ENCODE measurements at regions not wholly inside any gene's neighbourhood (a gene's known extent, or its start where the extent isn't known, plus 50 kb on each side); places are given as distances from the start of the nearest gene placed in this dataset.
"Not testable (repeated sequence)": the region's sequence is repeated elsewhere in the genome, so short reads cannot be mapped to it uniquely, and the experiment has no call there.

DNA sequence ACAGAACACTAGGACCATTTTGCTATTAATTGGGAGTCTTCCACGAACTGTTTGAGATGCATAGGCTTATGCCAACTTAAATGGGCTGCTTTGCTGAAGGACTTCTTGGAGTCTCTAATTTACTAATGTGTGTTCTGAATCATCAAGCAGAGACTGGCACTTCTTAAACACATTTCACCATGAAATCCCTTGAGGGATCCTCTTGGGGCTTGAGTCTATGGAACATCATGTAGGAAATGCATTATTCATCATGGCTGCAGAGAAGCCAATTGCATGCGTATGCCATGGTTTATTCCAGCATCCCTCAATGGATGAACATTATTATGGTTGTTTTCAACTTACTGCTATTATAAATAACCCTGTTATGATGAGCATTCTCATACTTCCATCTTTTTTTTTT is 73.4 kb downstream of the FGD2 start:
- no peak overlapping the region for H3K27ac ChIP-seq
- WGBS, result 94% methylated on average over 2 of the region's 2 CpGs
- DNase-seq (ENCODE audit: low spot score), result no peak
- H3K9me3 ChIP-seq, result no peaks in the 10 kb centered on the region
- H3K36me3 ChIP-seq, result no peaks in the 10 kb centered on the region
- intact Hi-C loops (cut with DNase I), result no loop called here
- no peaks in the 10 kb centered on the region for H3K4me1 ChIP-seq (replicated peaks)
- H3K4me3 ChIP-seq, result no peak overlapping the region
- H3K27me3 ChIP-seq (replicated peaks; ENCODE audit: insufficient read depth), result no peaks in the 10 kb centered on the region
- TF ChIP-seq POLR2A (IDR thresholded peaks at IDR 0.05) (no peak), POLR2AphosphoS5 (IDR thresholded peaks at IDR 0.05) (no peak)

DNA sequence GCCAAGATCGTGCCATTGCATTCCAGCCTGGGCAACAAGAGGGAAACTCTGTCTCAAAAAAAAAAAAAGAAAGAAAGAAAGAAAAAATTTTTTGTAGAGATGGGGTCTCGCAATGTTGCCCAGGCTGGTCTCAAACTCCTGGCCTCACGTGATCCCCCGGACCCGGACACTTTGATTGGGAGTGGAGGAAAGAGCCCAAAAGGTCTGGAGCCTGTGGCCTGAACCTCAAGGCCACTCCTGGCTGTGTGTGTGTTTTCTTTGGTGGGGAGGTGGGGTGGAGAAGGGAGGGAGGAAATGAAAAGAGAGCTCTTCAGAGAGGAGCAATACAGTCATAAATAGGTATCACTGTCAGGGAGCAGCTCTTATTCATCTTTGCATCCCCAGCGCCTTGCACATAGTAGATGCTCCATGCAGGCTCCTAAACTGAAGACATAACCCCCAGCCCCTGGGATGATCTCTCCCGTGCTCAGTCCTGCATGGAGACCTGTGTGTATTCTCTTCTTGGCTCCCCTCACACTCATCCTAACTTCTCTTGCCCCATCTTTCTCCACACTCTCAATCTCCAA is 75.7 kb downstream of the FGD2 start:
- DNase-seq (ENCODE audit: low spot score), result no peak
- TF ChIP-seq CTCF (IDR thresholded peaks at IDR 0.05), result no peak
- no peak for TF ChIP-seq POLR2A (IDR thresholded peaks at IDR 0.05)
- no peak for TF ChIP-seq POLR2AphosphoS5 (IDR thresholded peaks at IDR 0.05)
- no peaks in the 10 kb centered on the region for H3K36me3 ChIP-seq
- H3K27me3 ChIP-seq (replicated peaks; ENCODE audit: insufficient read depth), result no peaks in the 10 kb centered on the region
- 90% methylated on average over 7 of the region's 7 CpGs for WGBS
- H3K9me3 ChIP-seq, result no peaks in the 10 kb centered on the region
- no peaks in the 10 kb centered on the region for H3K4me1 ChIP-seq (replicated peaks)
- no peak overlapping the region for H3K4me3 ChIP-seq
- H3K27ac ChIP-seq, result no peak overlapping the region
- intact Hi-C loops (cut with DNase I), result no loop called here

- no peak for DNase-seq (ENCODE audit: low spot score)
- Histone ChIP-seq H3K36me3 (no peaks in the 10 kb centered on the region), H3K9me3 (no peaks in the 10 kb centered on the region), H3K4me1 (replicated peaks) (no peaks in the 10 kb centered on the region), H3K4me3 (no peak overlapping the region), H3K27ac (no peak overlapping the region), H3K27me3 (replicated peaks; ENCODE audit: insufficient read depth) (no peaks in the 10 kb centered on the region)
- TF ChIP-seq CTCF (IDR thresholded peaks at IDR 0.05), result no peak
- TF ChIP-seq POLR2A (IDR thresholded peaks at IDR 0.05), result no peak
- TF ChIP-seq POLR2AphosphoS5 (IDR thresholded peaks at IDR 0.05), result no peak
- intact Hi-C loops (cut with DNase I), result no loop called here
- WGBS, result 94% methylated on average over 17 of the region's 17 CpGs
These were observed 77.1 kb downstream of the FGD2 start for GRCh38 chr6:37082390-37083130.

GRCh38 chr6:37083243-37084138 is 78.0 kb downstream of the FGD2 start:
- peak; percentile 79 for TF ChIP-seq POLR2AphosphoS5 (IDR thresholded peaks at IDR 0.05)
- no peak for TF ChIP-seq CTCF (IDR thresholded peaks at IDR 0.05)
- TF ChIP-seq POLR2A (IDR thresholded peaks at IDR 0.05), result peak; percentile 13
- Histone ChIP-seq H3K4me1 (replicated peaks) (no peaks in the 10 kb centered on the region), H3K27ac (peak overlapping the region; percentile 17 to 73), H3K9me3 (no peaks in the 10 kb centered on the region), H3K36me3 (no peaks in the 10 kb centered on the region), H3K4me3 (no peak overlapping the region), H3K27me3 (replicated peaks; ENCODE audit: insufficient read depth) (no peaks in the 10 kb centered on the region)
- intact Hi-C loops (cut with DNase I), result no loop called here
- DNase-seq (ENCODE audit: low spot score), result peak; percentile 79
- 50% methylated on average over 14 of the region's 14 CpGs for WGBS

DNA sequence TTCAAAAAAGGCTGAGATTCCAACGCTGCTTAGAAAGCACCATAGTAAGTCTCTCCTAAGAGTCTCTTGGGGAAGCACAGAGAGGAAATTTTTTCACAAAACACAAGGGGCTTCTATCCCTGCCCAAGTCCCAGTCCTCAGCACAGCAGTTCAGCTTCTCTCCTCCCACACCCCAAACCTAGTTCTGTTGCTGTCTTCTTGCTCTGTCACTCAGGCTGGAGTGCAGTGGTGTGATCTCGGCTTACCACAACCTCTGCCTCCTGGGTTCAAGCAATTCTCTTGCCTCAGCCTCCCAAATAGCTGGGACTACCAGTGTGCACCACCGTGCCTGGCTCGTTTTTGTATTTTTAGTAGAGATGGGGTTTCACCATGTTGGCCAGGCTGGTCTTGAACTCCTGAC is 79.2 kb downstream of the FGD2 start:
- WGBS, result 91% methylated on average over 4 of the region's 4 CpGs
- DNase-seq (ENCODE audit: low spot score); H3K4me1 ChIP-seq (replicated peaks); H3K27ac ChIP-seq; intact Hi-C loops (cut with DNase I); H3K9me3 ChIP-seq; H3K4me3 ChIP-seq; H3K27me3 ChIP-seq (replicated peaks; ENCODE audit: insufficient read depth); H3K36me3 ChIP-seq: not testable (repeated sequence)
